ENCODE measurements at regions not wholly inside any gene's neighbourhood (a gene's known extent, or its start where the extent isn't known, plus 50 kb on each side); places are given as distances from the start of the nearest gene placed in this dataset.

- no peak for TF ChIP-seq CTCF (IDR thresholded peaks at IDR 0.05; ENCODE audit: insufficient read depth, low read depth, low read length)
- no peak overlapping the region for H3K4me3 ChIP-seq (ENCODE audit: low read depth, low read length)
- DNase-seq (ENCODE audit: low read depth), result no peak
These were observed 128.6 kb upstream of the PARP11 start for GRCh38 chr12:4001841-4002240.

GRCh38 chr12:4001031-4001430 is 127.8 kb upstream of the PARP11 start:
- no peak for DNase-seq (ENCODE audit: low read depth)
- no peak for TF ChIP-seq CTCF (IDR thresholded peaks at IDR 0.05; ENCODE audit: insufficient read depth, low read depth, low read length)
- no peak overlapping the region for H3K4me3 ChIP-seq (ENCODE audit: low read depth, low read length)

- TF ChIP-seq CTCF (IDR thresholded peaks at IDR 0.05; ENCODE audit: insufficient read depth, low read depth, low read length), result no peak
- no peak for DNase-seq (ENCODE audit: low read depth)
- no peak overlapping the region for H3K4me3 ChIP-seq (ENCODE audit: low read depth, low read length)
These were observed 126.7 kb upstream of the PARP11 start for GRCh38 chr12:3999904-4000303.

GRCh38 chr12:3998968-3999792 is 126.0 kb upstream of the PARP11 start:
- no peak for DNase-seq (ENCODE audit: low read depth)
- TF ChIP-seq CTCF (IDR thresholded peaks at IDR 0.05; ENCODE audit: insufficient read depth, low read depth, low read length), result no peak
- H3K4me3 ChIP-seq (ENCODE audit: low read depth, low read length), result no peak overlapping the region

- no peak for TF ChIP-seq CTCF (IDR thresholded peaks at IDR 0.05; ENCODE audit: insufficient read depth, low read depth, low read length)
- no peak for DNase-seq (ENCODE audit: low read depth)
- H3K4me3 ChIP-seq (ENCODE audit: low read depth, low read length), result no peak overlapping the region
These were observed 125.2 kb upstream of the PARP11 start for GRCh38 chr12:3998397-3998796.

GRCh38 chr12:3996322-3996721 is 123.1 kb upstream of the PARP11 start:
- no peak for TF ChIP-seq CTCF (IDR thresholded peaks at IDR 0.05; ENCODE audit: insufficient read depth, low read depth, low read length)
- H3K4me3 ChIP-seq (ENCODE audit: low read depth, low read length), result no peak overlapping the region
- no peak for DNase-seq (ENCODE audit: low read depth)

GRCh38 chr12:3995306-3995705 is 122.1 kb upstream of the PARP11 start:
- H3K4me3 ChIP-seq (ENCODE audit: low read depth, low read length), result no peak overlapping the region
- TF ChIP-seq CTCF (IDR thresholded peaks at IDR 0.05; ENCODE audit: insufficient read depth, low read depth, low read length), result no peak
- no peak for DNase-seq (ENCODE audit: low read depth)
